Renal cortical epithelial cell (primary cell): ENCODE measurements at regions not wholly inside any gene's neighbourhood (a gene's known extent, or its start where the extent isn't known, plus 50 kb on each side); places are given as distances from the start of the nearest gene placed in this dataset.
A peak's percentile ranks its signal among the peaks of the same experiment; 100 is the strongest.
"Not testable (repeated sequence)": the region's sequence is repeated elsewhere in the genome, so short reads cannot be mapped to it uniquely, and the experiment has no call there.

Experiments
- DNase-seq: peaks from one replicate; pipeline ENCODE4 v3.0.0-alpha.2; 2011; ENCODE audit warnings: low read depth

DNA sequence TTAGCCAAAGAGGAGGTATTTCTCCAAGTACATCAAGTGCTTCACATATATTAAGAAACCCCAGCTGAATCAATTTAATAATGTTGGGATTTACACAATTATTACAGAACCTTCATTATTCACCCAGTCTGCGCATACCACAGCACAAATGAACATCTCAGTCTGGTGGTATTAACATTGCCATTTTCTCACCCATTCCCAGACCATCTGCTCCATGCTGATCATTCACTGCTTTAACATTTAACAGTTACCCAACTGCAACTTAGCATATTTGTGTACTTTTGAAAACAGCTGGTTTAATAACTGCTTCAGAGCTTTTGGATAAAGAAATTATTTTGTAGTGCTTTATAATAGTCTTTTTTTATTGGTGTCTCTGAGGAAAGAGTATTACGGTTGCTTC lies 1072.1 kb downstream of the NXPH1 start:
- no peak for DNase-seq

DNA sequence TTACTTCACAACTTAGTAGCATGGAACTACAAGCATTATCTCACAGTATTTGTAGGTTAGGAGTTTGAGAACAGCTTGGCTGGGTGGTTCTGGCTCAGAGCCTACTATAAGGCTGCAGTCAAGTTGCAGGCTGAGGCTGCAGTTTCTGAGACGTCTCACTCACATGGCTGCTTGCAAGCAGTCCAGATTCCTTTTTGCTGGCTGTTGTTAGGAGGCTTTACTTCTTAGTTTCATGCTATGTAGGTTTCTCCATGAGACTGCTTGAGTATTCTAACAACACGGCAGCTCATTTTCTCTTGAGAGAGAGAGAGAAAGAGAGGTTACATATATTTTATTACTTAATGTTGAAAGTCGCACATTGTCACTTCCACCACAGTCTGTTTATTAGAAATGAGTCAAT lies 1073.9 kb downstream of the NXPH1 start:
- DNase-seq: no peak

DNA sequence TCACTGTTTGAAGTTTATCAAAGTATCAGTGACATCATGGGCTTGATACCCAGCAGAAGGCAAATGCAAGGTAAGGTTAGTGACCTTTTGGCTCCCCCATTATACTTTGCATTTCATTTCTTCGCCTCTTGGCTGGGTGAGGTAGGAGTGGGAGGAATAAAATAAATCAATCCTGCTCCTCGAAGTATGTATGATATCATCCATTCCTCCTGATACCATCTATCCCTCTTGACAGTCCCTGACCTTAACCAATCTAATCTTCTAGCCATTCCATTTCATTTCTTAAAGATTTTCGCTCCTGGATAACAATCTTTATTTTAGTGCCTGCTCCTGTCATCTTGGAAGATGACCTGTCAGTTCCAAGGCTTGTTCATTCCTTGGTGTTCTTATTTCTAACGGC lies 1083.3 kb downstream of the NXPH1 start:
- no peak for DNase-seq

DNA sequence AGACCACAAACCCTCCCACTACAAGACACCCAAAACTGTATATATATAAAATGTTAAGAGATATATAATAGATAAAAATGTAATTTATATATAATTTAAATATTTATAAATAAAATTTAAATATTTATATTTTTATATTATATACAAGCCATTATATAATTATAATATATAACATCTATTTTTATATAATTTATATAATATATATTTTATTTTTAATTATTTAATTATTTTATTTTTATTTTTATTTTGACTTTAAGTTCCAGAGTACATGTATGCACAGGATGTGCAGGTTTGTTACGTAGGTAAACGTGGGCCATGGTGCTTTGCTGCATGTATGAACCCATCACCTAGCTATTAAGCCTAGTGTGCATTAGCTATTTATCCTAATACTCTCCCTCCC lies 1090.2 kb downstream of the NXPH1 start:
- DNase-seq: no peak

DNA sequence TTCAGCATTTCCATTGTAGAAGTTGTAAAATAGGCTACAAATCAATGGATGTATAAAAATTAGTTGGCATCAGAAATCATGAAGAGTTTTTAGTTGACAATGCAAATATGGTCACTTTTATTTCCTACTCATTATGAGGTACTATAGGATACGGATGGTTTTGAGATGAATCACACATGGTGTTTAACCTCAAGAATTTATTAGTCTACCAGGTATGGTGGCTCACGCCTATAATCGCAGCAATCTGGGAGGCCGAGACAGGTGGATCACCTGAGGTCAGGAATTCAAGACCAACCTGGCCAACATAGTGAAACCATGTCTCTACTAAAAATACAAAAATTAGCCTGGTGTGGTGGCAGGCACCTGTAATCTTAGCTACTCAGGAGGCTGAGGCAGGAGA lies 1119.0 kb downstream of the NXPH1 start:
- DNase-seq: not testable (repeated sequence)

DNA sequence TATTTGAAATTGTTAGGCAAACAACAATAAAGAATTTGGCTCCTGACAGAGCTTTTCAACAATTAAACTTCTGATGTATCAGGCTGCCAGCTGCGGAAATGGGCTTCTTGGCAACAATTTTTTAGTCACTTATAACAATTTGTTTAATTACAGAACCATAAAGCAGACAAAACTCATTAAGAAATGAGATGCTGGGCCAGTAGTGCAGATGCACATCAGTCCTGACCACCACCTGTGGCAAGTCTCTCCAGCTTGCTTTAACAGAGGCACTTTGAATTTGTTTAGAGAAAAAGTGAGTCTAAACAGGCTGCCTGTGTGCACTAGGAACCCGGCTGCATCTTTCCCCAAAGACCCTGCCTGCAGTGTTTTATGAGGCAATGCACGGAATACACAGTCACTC lies 1124.4 kb downstream of the NXPH1 start:
- no peak for DNase-seq

DNA sequence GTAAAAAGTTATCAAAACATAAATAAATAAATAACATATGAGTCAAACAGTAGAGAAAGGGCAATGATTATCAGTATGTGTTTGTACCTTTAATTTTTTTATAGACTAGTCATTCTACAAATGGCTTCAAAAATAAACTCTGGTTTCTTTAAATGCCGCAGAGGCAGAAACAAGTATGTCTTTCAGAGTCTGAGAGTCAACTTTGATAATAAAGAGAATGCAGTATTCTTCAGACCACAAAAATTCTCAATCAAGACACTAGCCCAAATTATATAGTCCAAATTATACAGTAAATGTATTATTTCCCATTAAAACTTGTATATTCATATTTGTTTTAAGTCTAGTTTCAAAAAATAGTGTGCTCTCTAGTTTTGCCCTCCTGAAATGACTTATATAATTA lies 1142.3 kb downstream of the NXPH1 start:
- DNase-seq: no peak

DNA sequence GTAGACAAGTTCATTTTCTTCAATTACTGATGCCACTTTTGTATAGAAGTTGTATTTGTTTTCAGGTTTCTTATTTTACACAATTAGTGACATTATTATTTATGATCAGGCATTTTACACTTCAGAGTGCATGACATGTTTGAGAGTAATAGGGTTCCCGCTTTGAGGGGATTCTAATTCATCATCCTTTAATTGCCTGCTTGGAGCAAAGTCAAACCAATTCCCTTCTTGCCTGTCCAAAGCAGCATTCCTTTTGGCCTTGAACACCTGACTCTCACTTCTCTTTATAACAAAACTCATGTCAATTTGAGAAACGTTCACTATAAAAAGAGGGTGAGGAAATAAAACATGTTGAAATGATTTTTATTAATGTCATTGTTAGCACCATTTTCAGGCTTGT lies 1149.4 kb downstream of the NXPH1 start:
- DNase-seq: no peak

DNA sequence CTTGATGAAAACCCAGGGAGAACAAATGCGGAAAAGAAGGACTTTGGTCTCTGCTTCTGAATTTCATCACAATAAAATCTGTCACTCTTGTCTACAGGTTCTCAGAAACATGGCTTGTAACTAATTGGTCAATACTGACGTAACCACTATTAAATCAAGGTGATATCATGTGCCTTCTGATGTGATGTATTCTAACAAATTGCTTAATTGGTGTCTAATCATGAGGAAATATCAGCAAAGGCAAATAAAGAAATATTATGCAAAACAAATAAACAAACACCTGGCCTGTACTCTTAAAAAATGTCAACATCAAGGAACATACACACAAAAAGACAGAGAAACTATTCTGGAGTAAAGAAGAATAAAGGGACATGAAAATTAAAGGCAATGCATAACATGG lies 1165.0 kb downstream of the NXPH1 start:
- no peak for DNase-seq

DNA sequence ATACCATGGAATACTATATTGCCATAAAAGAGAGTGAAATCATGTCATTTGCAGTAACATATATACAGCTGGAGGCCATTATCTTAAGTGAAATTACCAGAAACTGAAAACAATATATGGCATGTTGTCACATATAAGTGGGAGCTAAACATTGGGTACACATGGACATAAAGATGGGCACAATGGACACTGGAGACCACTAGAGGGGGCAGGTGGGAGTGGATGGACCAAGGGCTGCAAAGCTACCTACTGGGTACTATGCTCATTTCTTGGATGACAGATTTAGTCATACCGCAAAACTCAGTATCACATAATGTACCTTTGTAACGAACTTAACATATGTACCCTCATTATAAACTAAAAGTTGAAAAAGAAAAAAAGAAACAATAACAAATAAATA lies 1167.6 kb downstream of the NXPH1 start:
- no peak for DNase-seq

DNA sequence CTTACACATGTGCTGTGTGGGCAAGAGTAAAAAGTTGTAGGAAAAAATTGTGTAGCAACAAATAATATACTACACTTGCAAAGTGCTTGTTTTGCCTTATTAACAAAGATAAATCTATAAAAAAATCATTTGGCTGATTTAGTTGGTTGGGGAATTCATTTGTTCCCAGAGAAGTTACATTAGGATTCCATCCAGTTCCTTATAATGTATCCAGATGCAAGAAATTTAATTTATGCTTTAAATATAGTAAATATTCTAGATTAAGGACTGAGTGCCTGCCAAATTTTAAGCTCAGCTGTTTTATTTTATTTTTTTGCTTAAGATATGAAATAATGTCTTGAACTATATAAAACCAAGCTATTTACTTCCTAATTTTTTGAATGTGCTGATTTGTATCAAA lies 1169.9 kb downstream of the NXPH1 start:
- DNase-seq: no peak

DNA sequence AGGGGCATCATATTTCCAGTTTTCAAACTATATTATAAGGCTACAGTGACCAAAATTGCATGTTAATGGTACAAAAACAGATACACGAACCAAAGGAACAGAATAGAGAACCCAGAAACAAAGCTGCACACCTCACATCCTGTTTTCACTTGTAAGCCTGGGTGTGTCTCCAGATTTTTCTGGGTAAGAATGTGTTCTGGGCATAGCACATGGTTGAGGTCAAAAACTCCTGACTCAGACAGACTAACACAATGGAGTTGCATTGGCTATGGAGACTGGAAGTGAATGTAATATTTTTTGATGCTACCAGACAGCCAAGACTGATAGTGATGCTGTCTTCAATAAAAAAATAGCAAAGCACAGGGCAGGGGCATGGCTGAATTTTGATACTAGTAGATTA lies 1175.2 kb downstream of the NXPH1 start:
- DNase-seq: no peak

DNA sequence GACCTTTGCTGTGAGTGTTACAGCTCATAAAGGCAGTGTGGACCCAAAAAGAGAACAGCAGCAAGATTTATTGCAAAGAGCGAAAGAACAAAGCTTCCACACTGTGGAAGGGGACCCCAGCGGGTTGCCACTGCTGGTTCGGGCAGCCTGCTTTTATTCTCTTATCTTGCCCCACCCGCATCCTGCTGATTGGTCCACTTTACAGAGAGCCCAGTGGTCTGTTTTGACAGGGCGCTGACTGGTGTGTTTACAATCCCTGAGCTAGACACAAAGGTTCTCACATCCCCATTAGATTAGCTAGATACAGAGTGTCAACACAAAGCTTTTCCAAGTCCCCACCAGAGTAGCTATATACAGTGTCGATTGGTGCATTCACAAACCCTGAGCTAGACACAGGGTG lies 1187.5 kb downstream of the NXPH1 start:
- not testable (repeated sequence) for DNase-seq

DNA sequence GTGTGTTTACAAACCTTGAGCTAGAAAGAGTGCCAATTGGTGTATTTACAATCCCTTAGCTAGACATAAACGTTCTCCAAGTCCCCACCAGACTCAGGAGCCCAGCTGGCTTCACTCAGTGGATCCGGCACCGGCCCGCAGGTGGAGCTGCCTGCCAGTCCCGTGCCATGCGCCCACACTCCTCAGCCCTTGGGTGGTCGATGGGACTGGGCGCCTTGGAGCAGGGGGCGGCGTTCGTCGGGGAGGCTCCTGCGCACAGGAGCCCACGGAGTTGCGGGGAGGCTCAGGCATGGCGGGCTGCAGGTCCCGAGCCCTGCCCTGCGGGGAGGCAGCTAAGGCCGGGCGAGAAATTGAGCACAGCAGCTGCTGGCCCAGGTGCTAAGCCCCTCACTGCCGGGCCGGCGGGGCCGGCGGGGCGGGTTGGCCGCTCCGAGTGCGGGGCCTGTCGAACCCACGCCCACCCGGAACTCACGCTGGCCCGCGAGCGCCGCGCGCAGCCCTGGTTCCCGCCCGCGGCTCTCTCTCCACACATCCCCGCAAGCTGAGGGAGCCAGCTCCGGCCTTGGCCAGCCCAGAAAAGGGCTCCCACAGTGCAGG lies 1188.0 kb downstream of the NXPH1 start:
- DNase-seq: not testable (repeated sequence)

DNA sequence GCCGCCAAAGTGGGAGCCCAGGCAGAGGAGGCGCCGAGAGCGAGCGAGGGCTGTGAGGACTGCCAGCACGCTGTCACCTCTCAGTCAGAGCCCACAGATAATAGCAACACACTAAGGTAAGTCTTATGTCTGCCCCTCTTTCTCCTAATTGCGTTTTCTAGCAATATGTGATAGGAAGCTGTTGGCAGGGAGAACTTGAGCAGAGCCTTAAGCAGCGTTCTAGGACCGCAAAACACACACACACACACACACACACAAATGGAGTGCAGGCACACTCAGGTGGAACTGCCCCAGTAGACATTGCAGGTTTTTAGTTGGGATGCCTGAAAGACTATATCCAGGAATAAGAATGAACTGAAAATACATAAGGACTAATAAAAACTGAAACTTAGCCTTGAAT lies 1188.5 kb downstream of the NXPH1 start:
- DNase-seq: no peak

DNA sequence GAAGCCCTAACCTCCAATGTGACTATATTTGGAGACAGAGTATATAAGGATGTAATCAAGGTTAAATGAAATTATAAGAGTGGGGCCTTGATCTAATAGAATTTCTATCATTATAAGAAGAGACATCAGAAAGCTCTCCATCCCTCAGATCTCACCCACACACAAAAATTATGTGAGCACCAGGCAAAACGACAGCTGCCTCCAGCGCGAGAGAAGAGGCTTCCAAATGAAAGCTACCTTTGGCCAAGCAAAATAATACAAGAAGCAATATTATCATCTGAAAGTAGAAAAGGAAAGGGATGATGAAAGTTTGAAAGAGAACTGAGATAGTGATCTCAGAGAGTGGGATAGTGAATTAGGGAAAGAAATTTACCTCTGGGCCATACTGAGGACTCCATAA lies 1192.5 kb downstream of the NXPH1 start:
- no peak for DNase-seq

DNA sequence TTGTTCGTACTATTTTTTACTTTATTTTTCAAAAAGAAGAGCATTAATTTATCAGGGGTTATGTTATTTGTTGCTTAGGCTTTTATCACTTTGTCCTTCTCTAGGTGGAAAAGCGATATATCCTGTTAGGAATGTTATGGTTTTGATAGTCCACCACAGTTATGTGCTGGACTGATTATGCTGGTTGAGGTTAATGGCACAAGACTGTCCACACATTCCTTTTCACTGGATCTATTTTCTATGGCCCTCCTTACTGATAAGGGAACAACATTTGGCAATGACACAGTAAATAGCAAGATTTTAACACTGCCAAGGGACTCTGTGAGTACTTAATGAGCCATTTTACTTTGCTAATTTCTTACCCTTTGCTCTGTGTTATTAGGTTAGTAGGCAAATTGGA lies 1212.3 kb downstream of the NXPH1 start:
- DNase-seq: peak; percentile 3

DNA sequence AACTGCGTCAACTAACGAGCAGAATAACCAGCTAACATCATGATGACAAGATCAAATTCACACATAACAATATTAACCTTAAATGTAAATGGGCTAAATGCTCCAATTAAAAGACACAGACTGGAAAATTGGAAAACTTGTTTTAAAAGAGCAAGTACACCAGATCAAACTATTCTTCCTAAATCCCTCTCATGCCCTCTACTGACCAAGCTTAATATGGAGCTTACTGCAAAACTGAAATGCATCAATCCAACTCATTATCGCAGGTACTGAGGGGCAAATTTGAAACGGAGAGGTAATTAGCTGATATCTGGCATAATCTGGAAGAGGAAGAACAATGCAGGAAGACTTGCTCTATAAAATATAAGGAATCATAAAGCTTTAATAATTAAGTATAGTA lies 1223.8 kb downstream of the NXPH1 start:
- DNase-seq: no peak

DNA sequence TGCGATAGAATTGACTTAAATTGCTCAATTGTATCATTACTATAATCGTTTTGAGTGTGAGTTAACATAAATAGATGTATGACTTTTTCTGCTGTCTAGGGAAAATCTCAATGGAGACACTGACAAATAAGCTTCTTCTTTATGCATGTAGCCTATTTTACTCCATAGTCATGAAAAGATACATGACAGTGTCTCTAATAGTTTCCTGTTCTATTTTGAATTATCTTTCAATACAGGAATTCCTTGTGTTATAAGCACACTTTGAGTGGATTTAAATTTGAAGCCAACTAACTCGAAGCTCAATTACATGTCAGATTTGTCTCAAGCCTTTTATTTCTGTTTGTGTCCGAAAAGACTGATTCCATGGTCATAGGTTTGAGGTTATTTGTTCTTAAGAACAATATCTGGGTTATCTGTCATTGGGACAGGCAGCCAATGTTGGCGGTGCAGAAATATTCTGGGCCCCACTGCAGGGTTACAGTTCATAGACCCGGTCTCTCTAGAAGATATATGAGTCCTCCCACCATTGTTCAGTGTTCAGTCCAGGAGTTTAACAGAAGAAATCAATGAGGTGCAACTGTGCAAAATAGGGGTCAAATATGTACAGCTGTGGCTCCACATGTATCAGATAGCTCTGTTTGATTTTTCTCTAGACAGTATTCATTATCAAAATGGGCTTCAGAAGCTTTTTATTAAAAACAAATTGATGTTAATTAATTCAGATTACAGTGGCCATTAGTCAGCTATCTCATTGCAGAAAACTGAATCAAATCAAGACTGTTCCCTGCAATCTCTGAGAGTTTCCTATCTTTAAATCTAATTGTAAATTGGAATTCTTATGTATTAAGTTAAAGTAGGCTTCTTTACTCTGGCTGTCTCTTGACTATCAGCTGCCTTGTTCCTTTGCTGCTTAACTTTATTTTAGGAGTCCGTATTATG lies 1238.8 kb downstream of the NXPH1 start:
- no peak for DNase-seq

DNA sequence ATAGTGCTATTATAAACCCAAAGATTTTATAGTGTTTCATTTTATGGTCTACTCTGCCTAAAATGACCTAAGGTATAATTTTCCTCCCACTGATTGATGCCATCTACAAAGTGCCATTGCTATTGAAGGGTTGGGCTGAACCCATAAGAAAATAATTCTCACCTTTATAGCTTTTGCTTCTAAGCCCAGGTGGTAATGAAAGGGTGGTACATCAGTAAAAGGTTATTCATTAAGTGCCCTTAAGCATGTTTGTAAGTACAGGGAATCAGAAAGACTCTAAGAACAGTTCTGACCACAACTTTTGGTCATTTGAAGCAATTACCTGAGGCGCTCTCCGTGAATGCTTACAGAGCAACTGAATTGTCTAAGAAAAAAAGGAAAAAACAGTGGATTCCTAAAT lies 1247.3 kb downstream of the NXPH1 start:
- DNase-seq: peak; percentile 16

DNA sequence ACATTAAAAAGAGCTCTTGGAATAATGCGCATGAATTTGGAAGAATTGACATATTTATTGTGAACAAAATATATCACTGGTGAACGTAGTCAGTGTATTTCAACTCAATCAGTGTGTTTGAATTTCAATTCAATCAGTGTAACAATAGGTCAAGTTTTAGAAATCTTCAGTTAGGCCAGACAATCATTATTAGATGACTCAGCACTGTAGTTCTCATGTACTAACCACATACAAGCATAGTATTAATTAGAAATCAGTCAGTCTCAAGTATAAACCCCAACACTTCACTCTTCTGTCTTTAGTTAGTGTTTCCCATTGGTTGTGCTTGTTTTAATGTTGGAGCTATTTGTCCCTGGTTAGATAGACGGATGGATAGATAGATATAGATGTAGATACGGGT lies 1247.9 kb downstream of the NXPH1 start:
- DNase-seq: peak; percentile 16

DNA sequence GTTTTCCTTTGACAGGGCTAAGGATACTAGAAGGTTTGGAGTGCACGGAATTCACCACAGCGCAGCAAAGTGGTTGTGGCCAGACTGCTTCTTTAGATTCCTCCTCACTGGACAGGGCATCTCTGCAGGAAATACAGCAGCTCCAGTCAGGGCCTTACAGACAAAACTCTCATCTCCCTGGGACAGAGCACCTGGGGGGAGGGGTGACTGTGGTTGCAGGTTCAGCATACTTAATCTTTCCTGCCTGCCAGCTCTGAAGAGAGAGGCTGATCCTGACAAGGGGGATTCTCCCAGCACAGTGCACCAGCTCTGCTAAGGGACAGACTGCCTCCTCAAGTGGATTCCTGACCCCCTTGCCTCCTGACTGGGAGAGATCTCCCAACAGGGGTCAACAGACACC lies 1257.9 kb downstream of the NXPH1 start:
- no peak for DNase-seq

DNA sequence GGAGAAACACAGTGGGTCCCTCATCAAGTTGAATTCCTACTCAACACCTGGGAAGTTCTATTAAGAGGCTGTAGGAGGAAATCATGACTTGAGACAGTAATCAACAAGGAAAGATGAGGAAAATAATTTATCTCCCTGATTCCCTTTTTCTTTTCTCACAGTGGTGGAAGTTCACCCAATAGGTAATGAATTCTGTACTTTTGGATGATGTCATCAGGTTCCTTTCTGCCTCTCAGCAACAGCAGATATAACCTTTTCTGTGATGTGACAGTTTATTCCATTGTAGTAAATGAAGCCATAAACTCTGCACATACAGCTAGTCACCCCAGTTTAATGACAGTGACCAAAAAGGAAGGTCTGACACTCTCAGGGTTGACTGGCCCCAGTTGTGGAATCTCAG lies 1265.0 kb downstream of the NXPH1 start:
- DNase-seq: no peak

DNA sequence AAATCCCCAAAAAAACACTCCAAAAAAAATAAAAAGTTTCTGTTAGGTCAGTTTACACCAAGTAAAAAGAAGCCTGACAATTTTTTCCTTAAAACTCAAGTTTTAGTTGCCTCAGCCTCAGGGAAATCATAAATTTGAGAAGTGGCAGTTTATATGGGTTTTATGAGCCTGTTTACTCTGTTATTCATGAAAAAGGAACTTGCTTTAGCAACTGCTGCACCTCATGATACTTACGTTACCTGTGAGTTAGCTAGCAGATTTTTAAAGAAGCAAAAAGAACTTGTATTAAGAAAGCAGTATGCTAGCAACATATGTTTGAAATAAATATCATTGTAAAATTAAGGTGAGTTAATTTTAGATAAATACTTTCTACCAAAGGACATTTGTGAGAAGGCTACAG lies 1264.5 kb upstream of the PHF14 start:
- peak; percentile 2 for DNase-seq
